HL-60 (cell line): ENCODE measurements at regions not wholly inside any gene's neighbourhood (a gene's known extent, or its start where the extent isn't known, plus 50 kb on each side); places are given as distances from the start of the nearest gene placed in this dataset.

ENCODE experiments used
- GABPA ChIP-seq: IDR thresholded peaks from 2 replicates; pipeline ENCODE4 v1.6.1; 2012; ENCODE audit warnings: low read depth
- POLR2AphosphoS5 ChIP-seq: IDR thresholded peaks from 2 replicates; pipeline ENCODE4 v1.6.1; 2012; ENCODE audit warnings: low read depth
- TF ChIP-seq, protein P1 (sequence below): IDR thresholded peaks from one replicate; pipeline ENCODE4 v1.5.1; 2011; ENCODE audit warnings: low read length, control low read depth, inconsistent platforms; ENCODE audit not compliant: insufficient read depth
- TF ChIP-seq, protein P2 (sequence below): IDR thresholded peaks from 2 replicates; pipeline ENCODE4 v1.6.1; 2012; ENCODE audit warnings: low read depth; ENCODE audit not compliant: insufficient replicate concordance

GRCh38 chr6:163764565-163764964 lies 350.0 kb downstream of the QKI start:
- TF ChIP-seq, protein P1, sequence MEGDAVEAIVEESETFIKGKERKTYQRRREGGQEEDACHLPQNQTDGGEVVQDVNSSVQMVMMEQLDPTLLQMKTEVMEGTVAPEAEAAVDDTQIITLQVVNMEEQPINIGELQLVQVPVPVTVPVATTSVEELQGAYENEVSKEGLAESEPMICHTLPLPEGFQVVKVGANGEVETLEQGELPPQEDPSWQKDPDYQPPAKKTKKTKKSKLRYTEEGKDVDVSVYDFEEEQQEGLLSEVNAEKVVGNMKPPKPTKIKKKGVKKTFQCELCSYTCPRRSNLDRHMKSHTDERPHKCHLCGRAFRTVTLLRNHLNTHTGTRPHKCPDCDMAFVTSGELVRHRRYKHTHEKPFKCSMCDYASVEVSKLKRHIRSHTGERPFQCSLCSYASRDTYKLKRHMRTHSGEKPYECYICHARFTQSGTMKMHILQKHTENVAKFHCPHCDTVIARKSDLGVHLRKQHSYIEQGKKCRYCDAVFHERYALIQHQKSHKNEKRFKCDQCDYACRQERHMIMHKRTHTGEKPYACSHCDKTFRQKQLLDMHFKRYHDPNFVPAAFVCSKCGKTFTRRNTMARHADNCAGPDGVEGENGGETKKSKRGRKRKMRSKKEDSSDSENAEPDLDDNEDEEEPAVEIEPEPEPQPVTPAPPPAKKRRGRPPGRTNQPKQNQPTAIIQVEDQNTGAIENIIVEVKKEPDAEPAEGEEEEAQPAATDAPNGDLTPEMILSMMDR: no peak
- TF ChIP-seq, protein P2, sequence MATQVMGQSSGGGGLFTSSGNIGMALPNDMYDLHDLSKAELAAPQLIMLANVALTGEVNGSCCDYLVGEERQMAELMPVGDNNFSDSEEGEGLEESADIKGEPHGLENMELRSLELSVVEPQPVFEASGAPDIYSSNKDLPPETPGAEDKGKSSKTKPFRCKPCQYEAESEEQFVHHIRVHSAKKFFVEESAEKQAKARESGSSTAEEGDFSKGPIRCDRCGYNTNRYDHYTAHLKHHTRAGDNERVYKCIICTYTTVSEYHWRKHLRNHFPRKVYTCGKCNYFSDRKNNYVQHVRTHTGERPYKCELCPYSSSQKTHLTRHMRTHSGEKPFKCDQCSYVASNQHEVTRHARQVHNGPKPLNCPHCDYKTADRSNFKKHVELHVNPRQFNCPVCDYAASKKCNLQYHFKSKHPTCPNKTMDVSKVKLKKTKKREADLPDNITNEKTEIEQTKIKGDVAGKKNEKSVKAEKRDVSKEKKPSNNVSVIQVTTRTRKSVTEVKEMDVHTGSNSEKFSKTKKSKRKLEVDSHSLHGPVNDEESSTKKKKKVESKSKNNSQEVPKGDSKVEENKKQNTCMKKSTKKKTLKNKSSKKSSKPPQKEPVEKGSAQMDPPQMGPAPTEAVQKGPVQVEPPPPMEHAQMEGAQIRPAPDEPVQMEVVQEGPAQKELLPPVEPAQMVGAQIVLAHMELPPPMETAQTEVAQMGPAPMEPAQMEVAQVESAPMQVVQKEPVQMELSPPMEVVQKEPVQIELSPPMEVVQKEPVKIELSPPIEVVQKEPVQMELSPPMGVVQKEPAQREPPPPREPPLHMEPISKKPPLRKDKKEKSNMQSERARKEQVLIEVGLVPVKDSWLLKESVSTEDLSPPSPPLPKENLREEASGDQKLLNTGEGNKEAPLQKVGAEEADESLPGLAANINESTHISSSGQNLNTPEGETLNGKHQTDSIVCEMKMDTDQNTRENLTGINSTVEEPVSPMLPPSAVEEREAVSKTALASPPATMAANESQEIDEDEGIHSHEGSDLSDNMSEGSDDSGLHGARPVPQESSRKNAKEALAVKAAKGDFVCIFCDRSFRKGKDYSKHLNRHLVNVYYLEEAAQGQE: no peak
- TF ChIP-seq GABPA (no peak), POLR2AphosphoS5 (no peak)
